ENCODE measurements at regions not wholly inside any gene's neighbourhood (a gene's known extent, or its start where the extent isn't known, plus 50 kb on each side); places are given as distances from the start of the nearest gene placed in this dataset.

DNA sequence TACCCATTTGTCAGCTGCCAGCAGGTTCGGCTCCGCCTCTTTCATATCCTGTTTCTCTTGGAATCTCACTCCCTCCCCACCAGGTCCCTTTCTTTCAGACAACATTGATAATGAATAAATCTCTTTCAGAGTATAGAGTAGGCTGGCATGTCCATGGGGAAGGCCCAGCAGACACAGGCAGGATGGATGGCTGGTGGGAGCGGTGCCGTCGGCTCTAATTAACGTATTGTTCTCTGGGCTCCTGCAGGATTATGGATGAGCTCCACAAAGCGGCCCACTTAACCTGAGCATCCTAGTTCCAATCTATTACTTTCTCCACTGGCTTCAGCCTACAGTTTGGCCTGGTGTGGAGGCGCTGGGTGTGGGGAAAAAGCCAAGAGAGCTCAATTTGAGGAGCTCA, 588.0 kb downstream of the BUD13 start:
- H3K36me3 ChIP-seq (ENCODE audit: control insufficient read depth in 4 of 4, insufficient read depth in 3 of 4, low read depth in 1 of 4, low read length in 3 of 4) = no peaks in the 10 kb centered on the region
- WGBS = 92% methylated on average over 8 of the region's 8 CpGs
- H3K4me3 ChIP-seq (ENCODE audit: low read depth in 1 of 3, low read length in 3 of 3) = no peak overlapping the region
- no peak overlapping the region for H3K9ac ChIP-seq (ENCODE audit: low read depth in 1 of 2, low read length in 2 of 2)
- TF ChIP-seq NR2F2 (IDR thresholded peaks at IDR 0.05) (no peak), RAD21 (IDR thresholded peaks at IDR 0.05) (no peak), YY1 (IDR thresholded peaks at IDR 0.05) (no peak)
- no peak for DNase-seq (ENCODE audit: low spot score)
- no peak overlapping the region for H3K27ac ChIP-seq (ENCODE audit: low read depth in 1 of 2, low read length in 2 of 2)
- H3K9me3 ChIP-seq (ENCODE audit: control insufficient read depth in 4 of 4, low read length in 3 of 4) = no peaks in the 10 kb centered on the region
- H3K4me1 ChIP-seq (ENCODE audit: control insufficient read depth in 4 of 4, insufficient read depth in 4 of 4, low read length in 3 of 4) = no peaks in the 10 kb centered on the region
- no peaks in the 10 kb centered on the region for H3K27me3 ChIP-seq (ENCODE audit: control insufficient read depth in 4 of 4, insufficient read depth in 4 of 4, low read length in 3 of 4)

DNA sequence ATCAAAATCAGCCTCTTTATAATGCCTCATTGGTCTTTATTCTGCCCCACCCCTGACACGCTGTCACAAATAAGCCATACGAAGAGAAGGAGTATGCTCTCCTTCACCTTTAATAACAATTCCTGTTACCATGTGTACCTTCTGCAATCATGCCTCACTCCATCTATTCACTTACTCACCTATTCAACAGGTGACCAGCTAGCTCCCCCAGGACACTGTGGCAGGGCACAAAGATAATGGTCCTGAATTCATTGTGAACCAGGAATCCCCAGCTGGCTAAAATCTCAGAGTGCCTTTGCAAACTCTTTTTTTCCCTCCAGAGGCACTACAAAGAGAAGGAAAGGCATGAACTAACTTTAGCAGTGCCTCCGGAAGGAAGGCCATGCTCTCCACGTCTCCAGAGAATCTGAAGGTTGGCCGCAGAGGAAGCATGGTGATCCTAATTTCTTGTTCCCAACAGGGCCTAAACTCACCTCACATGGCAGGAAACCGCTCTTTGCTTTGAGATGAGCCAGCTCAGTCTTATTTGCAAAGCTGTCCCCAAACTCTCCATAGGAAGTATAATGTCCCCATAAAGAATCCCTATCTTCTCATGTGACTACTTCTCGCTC, 590.3 kb downstream of the BUD13 start:
- Histone ChIP-seq H3K27ac (ENCODE audit: low read depth in 1 of 2, low read length in 2 of 2) (no peak overlapping the region), H3K9me3 (ENCODE audit: control insufficient read depth in 4 of 4, low read length in 3 of 4) (no peaks in the 10 kb centered on the region), H3K4me3 (ENCODE audit: low read depth in 1 of 3, low read length in 3 of 3) (no peak overlapping the region), H3K4me1 (ENCODE audit: control insufficient read depth in 4 of 4, insufficient read depth in 4 of 4, low read length in 3 of 4) (no peaks in the 10 kb centered on the region), H3K9ac (ENCODE audit: low read depth in 1 of 2, low read length in 2 of 2) (no peak overlapping the region), H3K36me3 (ENCODE audit: control insufficient read depth in 4 of 4, insufficient read depth in 3 of 4, low read depth in 1 of 4, low read length in 3 of 4) (no peaks in the 10 kb centered on the region), H3K27me3 (ENCODE audit: control insufficient read depth in 4 of 4, insufficient read depth in 4 of 4, low read length in 3 of 4) (no peaks in the 10 kb centered on the region)
- no peak for DNase-seq (ENCODE audit: low spot score)
- 89% methylated on average over 7 of the region's 7 CpGs for WGBS
- no peak for TF ChIP-seq JUND (IDR thresholded peaks at IDR 0.05)
- TF ChIP-seq GABPA (IDR thresholded peaks at IDR 0.05 in 1 of 2, conservative IDR thresholded peaks at IDR 0.05 in 1 of 2) = no peak
- no peak for TF ChIP-seq TAF1 (conservative IDR thresholded peaks at IDR 0.05)
- TF ChIP-seq SP1 (IDR thresholded peaks at IDR 0.05) = no peak
- TF ChIP-seq, protein P1, sequence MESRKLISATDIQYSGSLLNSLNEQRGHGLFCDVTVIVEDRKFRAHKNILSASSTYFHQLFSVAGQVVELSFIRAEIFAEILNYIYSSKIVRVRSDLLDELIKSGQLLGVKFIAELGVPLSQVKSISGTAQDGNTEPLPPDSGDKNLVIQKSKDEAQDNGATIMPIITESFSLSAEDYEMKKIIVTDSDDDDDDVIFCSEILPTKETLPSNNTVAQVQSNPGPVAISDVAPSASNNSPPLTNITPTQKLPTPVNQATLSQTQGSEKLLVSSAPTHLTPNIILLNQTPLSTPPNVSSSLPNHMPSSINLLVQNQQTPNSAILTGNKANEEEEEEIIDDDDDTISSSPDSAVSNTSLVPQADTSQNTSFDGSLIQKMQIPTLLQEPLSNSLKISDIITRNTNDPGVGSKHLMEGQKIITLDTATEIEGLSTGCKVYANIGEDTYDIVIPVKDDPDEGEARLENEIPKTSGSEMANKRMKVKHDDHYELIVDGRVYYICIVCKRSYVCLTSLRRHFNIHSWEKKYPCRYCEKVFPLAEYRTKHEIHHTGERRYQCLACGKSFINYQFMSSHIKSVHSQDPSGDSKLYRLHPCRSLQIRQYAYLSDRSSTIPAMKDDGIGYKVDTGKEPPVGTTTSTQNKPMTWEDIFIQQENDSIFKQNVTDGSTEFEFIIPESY (IDR thresholded peaks at IDR 0.05) = no peak
- TF ChIP-seq FOXA1 (IDR thresholded peaks at IDR 0.05) = no peak
- TF ChIP-seq, protein P2, sequence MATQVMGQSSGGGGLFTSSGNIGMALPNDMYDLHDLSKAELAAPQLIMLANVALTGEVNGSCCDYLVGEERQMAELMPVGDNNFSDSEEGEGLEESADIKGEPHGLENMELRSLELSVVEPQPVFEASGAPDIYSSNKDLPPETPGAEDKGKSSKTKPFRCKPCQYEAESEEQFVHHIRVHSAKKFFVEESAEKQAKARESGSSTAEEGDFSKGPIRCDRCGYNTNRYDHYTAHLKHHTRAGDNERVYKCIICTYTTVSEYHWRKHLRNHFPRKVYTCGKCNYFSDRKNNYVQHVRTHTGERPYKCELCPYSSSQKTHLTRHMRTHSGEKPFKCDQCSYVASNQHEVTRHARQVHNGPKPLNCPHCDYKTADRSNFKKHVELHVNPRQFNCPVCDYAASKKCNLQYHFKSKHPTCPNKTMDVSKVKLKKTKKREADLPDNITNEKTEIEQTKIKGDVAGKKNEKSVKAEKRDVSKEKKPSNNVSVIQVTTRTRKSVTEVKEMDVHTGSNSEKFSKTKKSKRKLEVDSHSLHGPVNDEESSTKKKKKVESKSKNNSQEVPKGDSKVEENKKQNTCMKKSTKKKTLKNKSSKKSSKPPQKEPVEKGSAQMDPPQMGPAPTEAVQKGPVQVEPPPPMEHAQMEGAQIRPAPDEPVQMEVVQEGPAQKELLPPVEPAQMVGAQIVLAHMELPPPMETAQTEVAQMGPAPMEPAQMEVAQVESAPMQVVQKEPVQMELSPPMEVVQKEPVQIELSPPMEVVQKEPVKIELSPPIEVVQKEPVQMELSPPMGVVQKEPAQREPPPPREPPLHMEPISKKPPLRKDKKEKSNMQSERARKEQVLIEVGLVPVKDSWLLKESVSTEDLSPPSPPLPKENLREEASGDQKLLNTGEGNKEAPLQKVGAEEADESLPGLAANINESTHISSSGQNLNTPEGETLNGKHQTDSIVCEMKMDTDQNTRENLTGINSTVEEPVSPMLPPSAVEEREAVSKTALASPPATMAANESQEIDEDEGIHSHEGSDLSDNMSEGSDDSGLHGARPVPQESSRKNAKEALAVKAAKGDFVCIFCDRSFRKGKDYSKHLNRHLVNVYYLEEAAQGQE (IDR thresholded peaks at IDR 0.05) = no peak
- TF ChIP-seq, protein P3, sequence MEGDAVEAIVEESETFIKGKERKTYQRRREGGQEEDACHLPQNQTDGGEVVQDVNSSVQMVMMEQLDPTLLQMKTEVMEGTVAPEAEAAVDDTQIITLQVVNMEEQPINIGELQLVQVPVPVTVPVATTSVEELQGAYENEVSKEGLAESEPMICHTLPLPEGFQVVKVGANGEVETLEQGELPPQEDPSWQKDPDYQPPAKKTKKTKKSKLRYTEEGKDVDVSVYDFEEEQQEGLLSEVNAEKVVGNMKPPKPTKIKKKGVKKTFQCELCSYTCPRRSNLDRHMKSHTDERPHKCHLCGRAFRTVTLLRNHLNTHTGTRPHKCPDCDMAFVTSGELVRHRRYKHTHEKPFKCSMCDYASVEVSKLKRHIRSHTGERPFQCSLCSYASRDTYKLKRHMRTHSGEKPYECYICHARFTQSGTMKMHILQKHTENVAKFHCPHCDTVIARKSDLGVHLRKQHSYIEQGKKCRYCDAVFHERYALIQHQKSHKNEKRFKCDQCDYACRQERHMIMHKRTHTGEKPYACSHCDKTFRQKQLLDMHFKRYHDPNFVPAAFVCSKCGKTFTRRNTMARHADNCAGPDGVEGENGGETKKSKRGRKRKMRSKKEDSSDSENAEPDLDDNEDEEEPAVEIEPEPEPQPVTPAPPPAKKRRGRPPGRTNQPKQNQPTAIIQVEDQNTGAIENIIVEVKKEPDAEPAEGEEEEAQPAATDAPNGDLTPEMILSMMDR (IDR thresholded peaks at IDR 0.05; ENCODE audit: low read depth, low read length, missing input control) = no peak
- TF ChIP-seq YY1 (IDR thresholded peaks at IDR 0.05) = no peak
- no peak for TF ChIP-seq HNF4A (conservative IDR thresholded peaks at IDR 0.05)
- TF ChIP-seq EGR1 (IDR thresholded peaks at IDR 0.05; ENCODE audit: low read depth in 2 of 2) = no peak
